Heart right ventricle (tissue), 16 donors: ENCODE measurements at regions not wholly inside any gene's neighbourhood (a gene's known extent, or its start where the extent isn't known, plus 50 kb on each side); places are given as distances from the start of the nearest gene placed in this dataset.

ENCODE experiments used
- ATAC-seq, 8 donors: fragments of 200-7000 bp; cut with Tn5 transposase; one replicate each; pipeline ENCODE4 v1.9.1; 2020; ENCODE audit warnings: mild to moderate bottlenecking in 8 of 8, moderate library complexity in 8 of 8, moderate number of reproducible peaks in 1 of 8
- DNase-seq, 2 donors: peaks; one replicate each; pipeline ENCODE4 v3.0.0-alpha.2; 2020
- H3K27ac ChIP-seq, 10 donors: fragments of 200-600 bp; sonication (generic) in 2 of 10; one replicate each; pipeline versions ENCODE4 v1.5.0 to v1.8.0; 2020 to 2022; ENCODE audit warnings: mild to moderate bottlenecking in 3 of 10
- H3K27me3 ChIP-seq, 7 donors: fragments of 200-600 bp; one replicate each; pipeline ENCODE4 v1.8.0; 2021 to 2022; ENCODE audit warnings: mild to moderate bottlenecking in 2 of 7
- H3K36me3 ChIP-seq, 9 donors: fragments of 200-600 bp; sonication (generic) in 1 of 9; one replicate each; pipeline versions ENCODE4 v1.5.0 to v1.8.0; 2020 to 2022; ENCODE audit warnings: mild to moderate bottlenecking in 2 of 9
- H3K4me1 ChIP-seq, 9 donors: fragments of 200-600 bp; sonication (generic) in 1 of 9; one replicate each; pipeline versions ENCODE4 v1.5.0 to v1.8.0; 2020 to 2022; ENCODE audit warnings: mild to moderate bottlenecking in 4 of 9
- H3K4me3 ChIP-seq, 10 donors: fragments of 200-600 bp; sonication (generic) in 2 of 10; one replicate each; pipeline versions ENCODE4 v1.5.0 to v1.8.0; 2020 to 2022; ENCODE audit warnings: mild to moderate bottlenecking in 7 of 10, moderate library complexity in 2 of 10
- H3K9me3 ChIP-seq, 11 donors: fragments of 200-600 bp in 10 of 11; sonication (generic) in 2 of 11; one replicate each; pipeline versions ENCODE4 v1.5.0 to v1.8.0; 2013 to 2022; ENCODE audit warnings: mild to moderate bottlenecking in 2 of 11, control low read depth in 1 of 11, moderate library complexity in 1 of 11
- CTCF ChIP-seq, 9 donors: fragments of 200-600 bp; sonication (generic) in 2 of 9; IDR thresholded peaks; one replicate each; pipeline versions ENCODE4 v1.5.0 to v1.8.0; 2021 to 2022; ENCODE audit warnings: antibody characterized with exemption in 9 of 9, mild to moderate bottlenecking in 5 of 9, moderate library complexity in 1 of 9
- WGBS, 2 donors: extraction: QIAGEN DNeasy Blood & Tissue Kit; methylation state at CpG; one replicate each; pipeline ENCODE4 v1.1.7; 2013; ENCODE audit warnings: inconsistent platforms in 1 of 2; 5-methylcytosine and 5-hydroxymethylcytosine counted together
- intact Hi-C, 10 donors: fragments of 100-400 bp; cut with DNase I; formaldehyde crosslinking; loops; one replicate each; pipeline versions ENCODE4 v1.11.1 to v1.14.2; 2022
- donor health status: Arrhythmogenic right ventricular cardiomyopathy.
- donor health status: ischemic (EF 13 %, LVEDD 7.1; RV severe dilation, severe dysfunction).
- donor health status: healthy with polysubstance abuse.
- donor health status: DM: no; HTN: yes; CAD: no.
- donor health status: DM: no; HTN: no; CAD: no.
- donor health status: ischemic (EF 25% LVEDD 6.9; RV normal size, moderate dysfunction).
- donor health status: ischemic (EF 25% LVEDD 5.7; RV mildly dilated, moderate dysfunction).
- donor health status: healthy.
- donor health status: DM: yes; HTN: yes; CAD: no.
- donor health status: Ischemic cardiomyopathy.
- donor health status: ischemic (EF 35%, LVEDD 5.7; RV mildly dilated, moderate dysfunction).
- donor health status: nonischemic (EF 11% LVEDD 7.7; RV severe dilation, severe dysfunction).
- donor health status: DM: yes; HTN: yes; CAD: no.
- donor health status: PGD.
- donor health status: ischemic (EF 29% LVEDD 5.4; RV normal size, mild dysfunction).
- donor health status: nonischemic (EF 23%, LVEDD 6.1; RV moderate dilation, normal function).

GRCh38 chr7:108863227-108863848 lies 293.7 kb downstream of the DNAJB9 start:
- Histone ChIP-seq H3K4me3 (no peak overlapping the region), H3K4me1 (no peaks in the 10 kb centered on the region), H3K9me3 (peaks cover 0 to 43% (median 14%) of the 10 kb centered on the region in 11 donors), H3K27me3 (no peaks in the 10 kb centered on the region), H3K36me3 (no peaks in the 10 kb centered on the region), H3K27ac (no peak overlapping the region)
- TF ChIP-seq CTCF (IDR thresholded peaks at IDR 0.05), result no peak
- ATAC-seq, result no peak
- DNase-seq, result no peak
- 83 to 85% methylated on average over 9 of the region's 9 CpGs for WGBS, 2 donors
- intact Hi-C loops, result no loop called here

- intact Hi-C loops, result no loop called here
- no peak for ATAC-seq
- TF ChIP-seq CTCF (IDR thresholded peaks at IDR 0.05), result no peak
- Histone ChIP-seq H3K9me3 (peaks cover 0 to 63% (median 10%) of the 10 kb centered on the region in 11 donors), H3K27ac (no peak overlapping the region), H3K4me1 (no peaks in the 10 kb centered on the region), H3K36me3 (no peaks in the 10 kb centered on the region), H3K4me3 (no peak overlapping the region), H3K27me3 (no peaks in the 10 kb centered on the region)
- 51 to 65% methylated on average over 1 of the region's 1 CpG for WGBS, 2 donors
- DNase-seq, result no peak
Observed at GRCh38 chr7:108869070-108869469, 299.4 kb downstream of the DNAJB9 start.

- Histone ChIP-seq H3K27ac (no peak overlapping the region), H3K36me3 (no peaks in the 10 kb centered on the region), H3K4me1 (no peaks in the 10 kb centered on the region), H3K27me3 (no peaks in the 10 kb centered on the region), H3K9me3 (peaks cover 0 to 64% (median 6%) of the 10 kb centered on the region in 11 donors), H3K4me3 (no peak overlapping the region)
- ATAC-seq, result no peak
- WGBS, 2 donors, result 50 to 53% methylated on average over 4 of the region's 4 CpGs
- no peak for DNase-seq
- TF ChIP-seq CTCF (IDR thresholded peaks at IDR 0.05), result no peak
- intact Hi-C loops, result no loop called here
Observed at GRCh38 chr7:108875139-108875538, 305.5 kb downstream of the DNAJB9 start.

DNA sequence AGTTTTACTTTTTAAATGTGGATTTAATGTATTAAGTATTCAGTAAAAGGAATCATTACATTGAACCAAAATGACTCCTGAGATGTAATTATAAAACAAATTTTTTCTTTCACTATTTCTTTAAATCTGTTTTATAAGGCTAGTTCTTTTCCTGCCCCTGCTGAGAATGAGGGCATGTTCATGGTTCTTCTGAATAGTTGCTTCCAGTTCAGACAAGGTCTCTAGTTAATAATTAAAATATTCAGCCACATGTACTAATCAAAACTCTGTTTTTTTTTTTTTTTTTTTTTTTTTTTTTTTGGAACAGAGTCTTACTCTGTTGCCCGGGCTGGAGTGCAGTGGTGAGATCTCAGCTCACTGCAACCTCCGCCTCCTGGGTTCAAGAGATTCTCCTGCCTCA lies 321.2 kb downstream of the DNAJB9 start:
- ATAC-seq, result no peak
- H3K27ac ChIP-seq, result no peak overlapping the region
- no peak overlapping the region for H3K4me3 ChIP-seq
- H3K27me3 ChIP-seq, result no peaks in the 10 kb centered on the region
- intact Hi-C loops, result no loop called here
- 81 to 93% methylated on average over 2 of the region's 2 CpGs for WGBS, 2 donors
- H3K9me3 ChIP-seq, result peaks cover 0 to 28% (median 0%) of the 10 kb centered on the region in 11 donors
- no peak for DNase-seq
- no peak for TF ChIP-seq CTCF (IDR thresholded peaks at IDR 0.05)
- no peaks in the 10 kb centered on the region for H3K36me3 ChIP-seq
- H3K4me1 ChIP-seq, result no peaks in the 10 kb centered on the region
